ENCODE measurements at regions not wholly inside any gene's neighbourhood (a gene's known extent, or its start where the extent isn't known, plus 50 kb on each side); places are given as distances from the start of the nearest gene placed in this dataset.

GRCh38 chr12:13288937-13289652 lies 92.6 kb downstream of the EMP1 start:
- TF ChIP-seq, protein P1, sequence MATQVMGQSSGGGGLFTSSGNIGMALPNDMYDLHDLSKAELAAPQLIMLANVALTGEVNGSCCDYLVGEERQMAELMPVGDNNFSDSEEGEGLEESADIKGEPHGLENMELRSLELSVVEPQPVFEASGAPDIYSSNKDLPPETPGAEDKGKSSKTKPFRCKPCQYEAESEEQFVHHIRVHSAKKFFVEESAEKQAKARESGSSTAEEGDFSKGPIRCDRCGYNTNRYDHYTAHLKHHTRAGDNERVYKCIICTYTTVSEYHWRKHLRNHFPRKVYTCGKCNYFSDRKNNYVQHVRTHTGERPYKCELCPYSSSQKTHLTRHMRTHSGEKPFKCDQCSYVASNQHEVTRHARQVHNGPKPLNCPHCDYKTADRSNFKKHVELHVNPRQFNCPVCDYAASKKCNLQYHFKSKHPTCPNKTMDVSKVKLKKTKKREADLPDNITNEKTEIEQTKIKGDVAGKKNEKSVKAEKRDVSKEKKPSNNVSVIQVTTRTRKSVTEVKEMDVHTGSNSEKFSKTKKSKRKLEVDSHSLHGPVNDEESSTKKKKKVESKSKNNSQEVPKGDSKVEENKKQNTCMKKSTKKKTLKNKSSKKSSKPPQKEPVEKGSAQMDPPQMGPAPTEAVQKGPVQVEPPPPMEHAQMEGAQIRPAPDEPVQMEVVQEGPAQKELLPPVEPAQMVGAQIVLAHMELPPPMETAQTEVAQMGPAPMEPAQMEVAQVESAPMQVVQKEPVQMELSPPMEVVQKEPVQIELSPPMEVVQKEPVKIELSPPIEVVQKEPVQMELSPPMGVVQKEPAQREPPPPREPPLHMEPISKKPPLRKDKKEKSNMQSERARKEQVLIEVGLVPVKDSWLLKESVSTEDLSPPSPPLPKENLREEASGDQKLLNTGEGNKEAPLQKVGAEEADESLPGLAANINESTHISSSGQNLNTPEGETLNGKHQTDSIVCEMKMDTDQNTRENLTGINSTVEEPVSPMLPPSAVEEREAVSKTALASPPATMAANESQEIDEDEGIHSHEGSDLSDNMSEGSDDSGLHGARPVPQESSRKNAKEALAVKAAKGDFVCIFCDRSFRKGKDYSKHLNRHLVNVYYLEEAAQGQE (IDR thresholded peaks at IDR 0.05; ENCODE audit: insufficient replicate concordance, low read depth): no peak
- TF ChIP-seq CTCF (IDR thresholded peaks at IDR 0.05; ENCODE audit: insufficient read depth, low read length): no peak
